IMR-90 (cell line): ENCODE measurements at regions not wholly inside any gene's neighbourhood (a gene's known extent, or its start where the extent isn't known, plus 50 kb on each side); places are given as distances from the start of the nearest gene placed in this dataset.

Experiments
- ATAC-seq: fragments of 200-7000 bp; cut with Tn5 transposase; 2 replicates; pipeline ENCODE4 v1.9.1; 2020; ENCODE audit warnings: low read depth, mild to moderate bottlenecking, moderate library complexity
- BruUV-seq: library from RNA; stranded (reverse); fragments of 400-500 nt; replicated peaks from 2 replicates; lab custom pipeline; 2021; lab: Mats Ljungman, UMichigan
- CTCF ChIA-PET: fragments of 300-600 bp; formaldehyde crosslinking; extraction: SDS; loops from one replicate; lab custom pipeline; 2021; ENCODE audit warnings: antibody characterized with exemption; lab: Yijun Ruan, JAX
- POLR2A ChIA-PET: fragments of 300-600 bp; sonication (Branson Sonifier 250); formaldehyde crosslinking; loops from one replicate; lab custom pipeline; 2022; ENCODE audit warnings: antibody characterized with exemption; ENCODE audit not compliant: unreplicated experiment; lab: Charles Lee
- DNase-seq: peaks from one replicate; pipeline ENCODE4 v3.0.0; 2013
- H2AFZ ChIP-seq: replicated peaks from 2 replicates; pipeline ENCODE3; 2013; ENCODE audit warnings: low read length, mild to moderate bottlenecking; ENCODE audit not compliant: poor library complexity
- H2AK5ac ChIP-seq: 2 replicates; pipeline ENCODE4 v1.6.1; 2013; ENCODE audit warnings: low read depth, low read length, inconsistent platforms
- H2AK9ac ChIP-seq: replicated peaks from 2 replicates; pipeline ENCODE3; 2013; ENCODE audit warnings: mild to moderate bottlenecking, low read depth, low read length, moderate library complexity; ENCODE audit not compliant: poor library complexity
- H2BK120ac ChIP-seq: 2 replicates; pipeline ENCODE4 v1.6.1; 2013; ENCODE audit warnings: low read depth, low read length, inconsistent platforms
- H2BK15ac ChIP-seq: 3 replicates; pipeline ENCODE4 v1.6.1; 2013; ENCODE audit warnings: low read depth, low read length, inconsistent platforms
- H2BK20ac ChIP-seq: 2 replicates; pipeline ENCODE4 v1.6.1; 2013; ENCODE audit warnings: low read depth, mild to moderate bottlenecking, inconsistent platforms, low read length, moderate library complexity
- H2BK5ac ChIP-seq: 2 replicates; pipeline ENCODE4 v1.6.1; 2013; ENCODE audit warnings: mild to moderate bottlenecking, low read depth, low read length, inconsistent platforms; ENCODE audit not compliant: poor library complexity, severe bottlenecking
- H3K14ac ChIP-seq: replicated peaks from 2 replicates; pipeline ENCODE4 v1.6.1; 2013; ENCODE audit warnings: low read depth, low read length, inconsistent platforms
- H3K18ac ChIP-seq: 2 replicates; pipeline ENCODE4 v1.6.1; 2013; ENCODE audit warnings: low read depth, low read length, control low read depth
- H3K23ac ChIP-seq: 2 replicates; pipeline ENCODE4 v1.6.1; 2013; ENCODE audit warnings: low read depth, low read length, inconsistent platforms
- H3K27ac ChIP-seq: 2 replicates; pipeline ENCODE4 v1.5.1; 2013; ENCODE audit warnings: mild to moderate bottlenecking, control low read depth, low read length; ENCODE audit not compliant: insufficient read depth
- H3K27me3 ChIP-seq: 2 replicates; pipeline ENCODE4 v1.6.1; 2013; ENCODE audit warnings: low read length; ENCODE audit not compliant: control insufficient read depth, insufficient read depth
- H3K36me3 ChIP-seq: 2 replicates; pipeline ENCODE4 v1.6.1; 2013; ENCODE audit warnings: low read length, mixed read lengths; ENCODE audit not compliant: control insufficient read depth, insufficient read depth
- H3K4ac ChIP-seq: 2 replicates; pipeline ENCODE4 v1.6.1; 2013; ENCODE audit warnings: low read depth, low read length, inconsistent platforms
- H3K4me1 ChIP-seq: 2 replicates; pipeline ENCODE4 v1.6.1; 2013; ENCODE audit warnings: low read length, mixed read lengths; ENCODE audit not compliant: control insufficient read depth, insufficient read depth
- H3K4me2 ChIP-seq: 2 replicates; pipeline ENCODE4 v1.6.1; 2013; ENCODE audit warnings: low read depth, mild to moderate bottlenecking, control low read depth, low read length, moderate library complexity
- H3K4me3 ChIP-seq: 2 replicates; pipeline ENCODE4 v1.5.1; 2013; ENCODE audit warnings: low read depth, mild to moderate bottlenecking, control low read depth, low read length, moderate library complexity; ENCODE audit not compliant: insufficient read depth
- H3K56ac ChIP-seq: 2 replicates; pipeline ENCODE4 v1.6.1; 2013; ENCODE audit warnings: low read length, inconsistent platforms; ENCODE audit not compliant: insufficient read depth; ENCODE audit errors: extremely low read depth
- H3K79me1 ChIP-seq, 2 experiments: 2 replicates each; pipeline ENCODE4 v1.6.1; 2013; ENCODE audit warnings: low read length in 2 of 2, inconsistent platforms in 1 of 2, low read depth in 1 of 2
- H3K9ac ChIP-seq: 2 replicates; pipeline ENCODE4 v1.6.1; 2013; ENCODE audit warnings: low read depth, low read length, control low read depth
- H3K9me1 ChIP-seq: 2 replicates; pipeline ENCODE4 v1.6.1; 2013; ENCODE audit warnings: low read length, inconsistent platforms; ENCODE audit not compliant: insufficient read depth
- H3K9me3 ChIP-seq: 2 replicates; pipeline ENCODE4 v1.6.1; 2013; ENCODE audit warnings: low read length; ENCODE audit not compliant: control insufficient read depth, insufficient read depth
- H4K20me1 ChIP-seq: 2 replicates; pipeline ENCODE4 v1.6.1; 2013; ENCODE audit warnings: low read length, inconsistent platforms; ENCODE audit not compliant: insufficient read depth
- H4K5ac ChIP-seq: 2 replicates; pipeline ENCODE4 v1.6.1; 2013; ENCODE audit warnings: mild to moderate bottlenecking, low read depth, low read length, control low read depth
- H4K8ac ChIP-seq, 2 experiments: 2 replicates each; pipeline ENCODE4 v1.6.1; 2013; ENCODE audit warnings: low read depth in 2 of 2, low read length in 2 of 2, control low read depth in 1 of 2, inconsistent platforms in 1 of 2
- H4K91ac ChIP-seq: 2 replicates; pipeline ENCODE4 v1.6.1; 2013; ENCODE audit warnings: low read depth, low read length, inconsistent platforms; ENCODE audit not compliant: insufficient read depth
- BHLHE40 ChIP-seq: fragments of 150-350 bp; IDR thresholded peaks from 2 replicates; pipeline ENCODE4 v1.6.1; 2016; ENCODE audit warnings: mild to moderate bottlenecking, low read depth, low read length
- CEBPB ChIP-seq: IDR thresholded peaks from 2 replicates; pipeline ENCODE4 v1.6.1; 2012; ENCODE audit warnings: low read depth, low read length, improper control_type of control experiment
- RFX5 ChIP-seq: IDR thresholded peaks from 2 replicates; pipeline ENCODE4 v1.8.0; 2012; ENCODE audit warnings: low read depth, mild to moderate bottlenecking, low read length, moderate library complexity
- WGBS, 2 experiments: methylation state at CpG; one replicate each; pipeline versions ENCODE4 v1.1.5 to v1.1.7; 2013; ENCODE audit warnings: missing lambda C conversion rate in 2 of 2; ENCODE audit not compliant: insufficient read length in 1 of 2; ENCODE audit errors: extremely low coverage in 2 of 2; 5-methylcytosine and 5-hydroxymethylcytosine counted together
- dilution Hi-C: fragments of 300-500 bp; cut with HindIII; formaldehyde crosslinking; loops from one replicate; pipeline ENCODE4 v1.14.3; 2018; ENCODE audit warnings: low sequenced_read_pairs; ENCODE audit not compliant: unreplicated experiment
- in situ Hi-C: fragments of 300-500 bp; cut with MboI; formaldehyde crosslinking; loops from 3 replicates; pipeline ENCODE4 v1.14.3; 2019; ENCODE audit warnings: low sequenced_read_pairs, inconsistent platforms, mixed read lengths
- intact Hi-C: fragments of 100-400 bp; cut with micrococcal nuclease; formaldehyde crosslinking; loops from 2 replicates; pipeline ENCODE4 v1.10.0; 2022
- TF ChIP-seq, protein P1 (sequence below): conservative IDR thresholded peaks from 2 replicates; pipeline ENCODE4 v1.5.1; 2012; ENCODE audit warnings: mild to moderate bottlenecking, low read depth, low read length, improper control_type of control experiment

DNA sequence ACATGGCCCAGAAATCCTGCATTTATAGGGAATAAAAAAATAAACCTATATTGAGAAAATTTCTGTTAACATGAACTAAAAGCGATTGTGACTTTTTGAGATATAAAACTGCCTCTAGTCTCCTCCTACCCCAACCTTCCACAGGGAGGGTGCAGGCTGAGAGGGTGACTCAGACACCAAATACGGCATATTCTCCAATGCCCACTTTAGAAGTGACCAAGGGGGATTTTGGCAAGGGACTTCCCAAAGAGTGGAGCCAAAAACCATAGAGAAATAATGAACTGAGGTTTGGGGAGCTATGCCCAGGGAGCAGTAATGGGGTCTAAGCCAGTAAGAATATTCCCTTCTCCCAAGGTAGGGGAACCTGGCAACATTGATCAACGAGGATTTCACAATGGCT lies 124.9 kb upstream of the ZC3H12C start:
- TF ChIP-seq BHLHE40 (no peak), CEBPB (no peak), RFX5 (no peak)
- TF ChIP-seq, protein P1, sequence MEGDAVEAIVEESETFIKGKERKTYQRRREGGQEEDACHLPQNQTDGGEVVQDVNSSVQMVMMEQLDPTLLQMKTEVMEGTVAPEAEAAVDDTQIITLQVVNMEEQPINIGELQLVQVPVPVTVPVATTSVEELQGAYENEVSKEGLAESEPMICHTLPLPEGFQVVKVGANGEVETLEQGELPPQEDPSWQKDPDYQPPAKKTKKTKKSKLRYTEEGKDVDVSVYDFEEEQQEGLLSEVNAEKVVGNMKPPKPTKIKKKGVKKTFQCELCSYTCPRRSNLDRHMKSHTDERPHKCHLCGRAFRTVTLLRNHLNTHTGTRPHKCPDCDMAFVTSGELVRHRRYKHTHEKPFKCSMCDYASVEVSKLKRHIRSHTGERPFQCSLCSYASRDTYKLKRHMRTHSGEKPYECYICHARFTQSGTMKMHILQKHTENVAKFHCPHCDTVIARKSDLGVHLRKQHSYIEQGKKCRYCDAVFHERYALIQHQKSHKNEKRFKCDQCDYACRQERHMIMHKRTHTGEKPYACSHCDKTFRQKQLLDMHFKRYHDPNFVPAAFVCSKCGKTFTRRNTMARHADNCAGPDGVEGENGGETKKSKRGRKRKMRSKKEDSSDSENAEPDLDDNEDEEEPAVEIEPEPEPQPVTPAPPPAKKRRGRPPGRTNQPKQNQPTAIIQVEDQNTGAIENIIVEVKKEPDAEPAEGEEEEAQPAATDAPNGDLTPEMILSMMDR = no peak
- Histone ChIP-seq H4K5ac (no peak overlapping the region), H2BK20ac (no peak overlapping the region), H2BK120ac (no peak overlapping the region), H2BK5ac (no peak overlapping the region), H3K9ac (no peak overlapping the region), H3K4me1 (peaks cover 3% of the 10 kb centered on the region; the same call in 1 of the 2 replicates), H4K20me1 (no peaks in the 10 kb centered on the region), H3K27me3 (no peaks in the 10 kb centered on the region), H3K4me2 (no peak overlapping the region), H2AK9ac (no peak overlapping the region), H4K8ac (no peak overlapping the region), H3K14ac (no peak overlapping the region), H3K4ac (no peak overlapping the region), H3K79me1 (no peaks in the 10 kb centered on the region), H2AFZ (no peak overlapping the region), H4K91ac (no peak overlapping the region), H3K9me1 (no peaks in the 10 kb centered on the region), H3K36me3 (no peaks in the 10 kb centered on the region), H3K27ac (no peak overlapping the region), H3K23ac (no peak overlapping the region), H3K9me3 (no peaks in the 10 kb centered on the region), H3K4me3 (no peak overlapping the region), H3K18ac (no peak overlapping the region), H3K56ac (no peak overlapping the region), H2AK5ac (no peak overlapping the region), H2BK15ac (no peak overlapping the region)
- no peak for ATAC-seq
- ChIA-PET POLR2A (no interaction called here), CTCF (no interaction called here)
- in situ Hi-C loops = loop anchor here (25.0 kb wide), 1 partner anchor 219 kb away; no protein-coding TSS in a partner anchor
- dilution Hi-C loops = no loop called here
- intact Hi-C loops = no loop called here
- WGBS, 2 experiments = no CpG with 5 or more reads among the region's 3 CpGs
- DNase-seq = no peak
- no TSS peak for BruUV-seq
